HG02623 (cell line): ENCODE measurements at regions not wholly inside any gene's neighbourhood (a gene's known extent, or its start where the extent isn't known, plus 50 kb on each side); places are given as distances from the start of the nearest gene placed in this dataset.

Source experiments
- ATAC-seq: cut with Tn5 transposase; IDR thresholded peaks from one replicate; pipeline ENCODE4 v1.9.1; 2021; ENCODE audit warnings: moderate library complexity; ENCODE audit not compliant: unreplicated experiment

DNA sequence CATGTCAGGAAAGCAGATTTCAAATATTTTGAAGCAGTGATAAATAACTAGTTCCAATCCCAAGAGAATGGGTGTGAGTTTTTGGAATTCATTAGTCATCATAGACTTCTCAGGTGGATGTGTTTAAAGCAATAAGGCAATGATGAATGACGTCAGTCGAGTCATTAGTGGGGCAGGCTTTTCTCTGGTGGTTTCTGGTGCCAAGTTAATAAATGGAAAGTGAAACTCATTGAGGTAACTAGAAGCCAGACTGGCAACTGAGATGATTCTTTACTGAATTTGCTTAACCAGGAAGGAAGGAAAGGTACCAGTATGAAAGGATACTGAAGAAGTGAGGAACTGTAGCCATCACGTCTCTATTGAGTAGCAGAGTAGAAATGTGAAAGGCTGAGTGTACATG, 311.0 kb downstream of the GPAM start:
- ATAC-seq = no peak

DNA sequence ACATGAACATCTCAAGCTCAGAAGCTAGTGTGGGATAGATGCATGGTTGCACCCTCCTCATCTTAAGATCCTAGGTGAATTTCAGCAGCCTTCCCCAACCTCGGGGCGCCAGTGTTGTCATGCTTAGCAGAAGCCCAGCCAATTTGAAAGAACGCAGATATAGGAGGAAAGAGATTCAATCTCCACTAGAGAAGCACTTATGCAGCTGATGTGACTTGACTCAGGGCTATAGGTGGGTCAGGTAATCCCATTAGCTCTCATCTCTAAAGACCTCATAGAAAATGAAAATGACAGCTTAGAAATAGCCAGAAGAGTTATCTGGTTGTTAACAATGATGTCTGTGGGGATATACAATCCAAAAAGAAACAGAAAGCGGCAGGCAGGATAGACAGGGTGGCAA, 310.5 kb downstream of the GPAM start:
- ATAC-seq = no peak

DNA sequence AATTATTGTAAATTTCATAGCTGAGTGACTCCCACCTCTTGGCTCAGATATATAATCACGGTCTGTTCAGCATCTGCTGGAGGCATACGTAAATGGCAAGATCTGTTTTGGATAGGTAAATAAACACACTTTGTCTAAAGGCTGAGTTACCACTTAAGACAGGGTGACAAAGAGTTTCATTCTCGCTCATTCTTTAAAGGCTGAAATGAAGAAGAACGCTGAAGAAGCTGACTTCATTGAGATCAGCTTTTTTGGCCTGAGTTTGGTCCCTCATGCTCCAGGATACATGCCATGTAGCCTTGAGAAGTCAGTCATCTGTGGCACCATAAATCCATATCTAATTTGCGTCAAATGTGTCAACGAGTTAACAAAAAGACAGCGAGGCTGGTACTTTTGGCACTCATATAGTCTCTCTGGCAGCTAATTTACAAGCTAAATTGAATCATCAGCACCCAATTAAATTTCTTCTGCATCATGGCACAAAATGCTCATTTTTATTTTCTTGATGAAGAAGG, 309.9 kb downstream of the GPAM start:
- ATAC-seq = no peak

DNA sequence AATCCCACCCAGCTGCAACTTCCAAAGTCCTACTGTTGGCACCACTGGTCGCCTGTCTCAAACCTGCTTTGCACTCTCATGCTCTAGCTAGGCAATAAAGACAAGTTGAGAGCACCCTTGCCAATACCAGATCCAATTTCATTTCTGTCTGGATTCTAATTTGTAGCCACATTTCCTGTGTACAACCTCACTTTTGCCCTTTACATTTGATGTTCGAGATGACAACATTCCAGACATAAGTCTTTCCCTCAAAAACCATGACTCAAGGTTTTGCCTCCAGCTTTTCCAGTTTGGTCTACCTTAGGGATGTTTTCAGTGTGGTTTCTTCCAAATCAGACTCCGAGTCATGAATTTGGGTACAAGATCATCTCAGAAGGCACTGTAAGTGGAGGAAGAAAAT, 309.0 kb downstream of the GPAM start:
- ATAC-seq = no peak

DNA sequence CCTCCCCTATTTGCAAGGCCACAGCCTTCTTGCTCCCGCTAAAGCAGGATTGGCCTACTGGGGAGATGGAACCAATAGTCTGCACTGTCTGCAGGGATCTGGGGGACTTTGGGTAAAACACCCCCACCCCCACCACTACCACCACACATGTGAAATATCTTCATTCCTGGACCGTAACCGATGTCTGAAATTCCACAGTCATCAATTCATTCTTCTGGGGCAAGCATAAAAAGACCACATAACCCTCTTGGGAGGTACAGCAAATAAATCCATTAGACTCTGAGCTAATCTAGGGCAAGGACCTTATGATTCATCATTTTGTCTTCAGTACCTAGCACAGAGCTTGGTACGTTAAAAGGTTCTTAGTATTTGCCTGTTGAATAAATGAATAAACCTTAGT, 307.8 kb downstream of the GPAM start:
- ATAC-seq = no peak

DNA sequence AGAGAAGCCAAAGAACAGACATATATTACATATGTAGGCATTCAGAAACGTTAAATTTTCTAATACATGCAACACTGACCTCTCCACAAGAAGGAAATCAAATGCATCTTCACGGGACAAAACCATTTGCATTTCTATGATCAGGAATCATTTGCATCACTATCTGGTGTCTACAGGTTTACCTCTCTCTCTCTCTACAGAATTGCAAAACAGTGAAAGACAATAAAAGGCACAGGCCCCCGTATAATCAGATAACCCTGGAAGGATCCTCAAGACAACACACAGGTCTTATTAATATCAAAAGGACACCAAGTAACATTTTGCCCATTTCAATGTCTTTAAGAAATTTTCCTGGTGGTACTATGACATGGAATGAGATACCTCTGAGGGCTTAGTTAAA, 306.3 kb downstream of the GPAM start:
- no peak for ATAC-seq

DNA sequence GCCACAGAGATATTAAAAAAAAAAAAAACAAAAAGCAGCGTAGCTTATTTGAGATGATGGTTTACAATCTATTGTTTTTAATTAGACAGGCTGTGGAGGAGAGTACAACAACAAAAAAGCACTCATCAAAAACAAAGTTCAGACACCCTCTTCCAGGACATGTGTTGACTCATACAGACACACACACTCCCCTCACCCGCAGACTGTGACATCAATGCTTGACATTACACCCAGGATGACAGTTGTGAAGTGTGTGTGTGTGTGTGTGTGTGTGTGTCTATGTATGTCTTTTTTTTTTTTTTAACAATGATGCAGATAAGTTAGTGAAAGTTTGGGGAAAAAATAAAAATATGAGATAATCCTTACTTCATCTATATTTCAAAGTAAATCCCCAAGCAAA, 303.6 kb downstream of the GPAM start:
- no peak for ATAC-seq

DNA sequence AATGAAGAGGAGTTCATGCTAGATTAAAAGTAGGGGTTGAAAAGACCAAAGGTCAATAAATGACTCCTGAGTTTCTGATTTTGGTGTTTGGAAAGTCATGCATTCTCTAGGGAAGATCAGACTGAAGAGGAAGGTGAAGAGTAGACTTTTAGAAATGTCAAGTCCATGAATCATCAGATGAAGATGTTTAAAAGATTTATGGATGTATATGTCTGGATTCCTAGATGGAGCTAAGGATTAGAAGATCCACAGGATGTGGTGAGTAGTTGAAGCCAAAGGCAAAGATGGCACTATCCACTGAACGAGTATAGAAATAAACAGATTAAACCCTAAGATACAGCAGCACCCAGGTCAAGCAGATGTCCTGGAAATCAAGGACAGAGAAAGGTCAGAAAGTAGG, 298.5 kb downstream of the GPAM start:
- no peak for ATAC-seq

DNA sequence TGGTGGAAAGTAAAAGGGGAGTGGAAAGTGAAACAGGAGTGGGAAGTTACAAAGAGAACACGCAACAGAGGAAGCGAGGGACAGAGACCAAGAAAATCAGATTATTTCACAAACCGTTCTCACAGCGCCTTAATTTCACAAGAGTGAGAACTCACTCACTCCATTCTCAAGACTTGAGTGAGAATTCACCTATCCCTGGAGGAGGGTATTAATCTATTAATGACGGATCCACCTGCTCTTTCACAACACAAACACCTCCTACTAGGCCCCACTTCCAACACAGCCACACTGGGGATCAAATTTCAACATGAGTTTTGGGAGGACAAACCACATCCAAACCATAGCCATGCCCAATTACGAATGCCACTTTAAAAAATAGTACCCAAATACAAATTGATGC, 297.6 kb downstream of the GPAM start:
- ATAC-seq = no peak

DNA sequence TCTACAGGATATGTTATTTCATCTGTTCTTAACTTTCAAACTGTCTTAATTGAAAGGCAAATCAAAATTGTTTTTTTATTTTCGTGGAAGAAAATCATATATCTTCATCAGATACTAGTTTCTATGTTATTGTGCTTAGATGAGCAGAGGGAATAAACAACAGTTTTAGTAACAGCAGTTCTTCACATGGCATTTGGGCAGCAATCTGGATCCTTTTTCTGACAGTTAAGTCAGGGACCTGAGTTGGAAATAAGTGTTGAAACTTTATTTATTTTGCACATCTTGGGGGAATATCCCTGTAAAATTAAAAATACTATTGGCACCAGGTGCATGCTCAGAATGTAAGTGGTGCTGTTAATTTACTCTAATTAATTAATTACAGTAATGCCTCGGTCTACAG, 296.3 kb downstream of the GPAM start:
- no peak for ATAC-seq

DNA sequence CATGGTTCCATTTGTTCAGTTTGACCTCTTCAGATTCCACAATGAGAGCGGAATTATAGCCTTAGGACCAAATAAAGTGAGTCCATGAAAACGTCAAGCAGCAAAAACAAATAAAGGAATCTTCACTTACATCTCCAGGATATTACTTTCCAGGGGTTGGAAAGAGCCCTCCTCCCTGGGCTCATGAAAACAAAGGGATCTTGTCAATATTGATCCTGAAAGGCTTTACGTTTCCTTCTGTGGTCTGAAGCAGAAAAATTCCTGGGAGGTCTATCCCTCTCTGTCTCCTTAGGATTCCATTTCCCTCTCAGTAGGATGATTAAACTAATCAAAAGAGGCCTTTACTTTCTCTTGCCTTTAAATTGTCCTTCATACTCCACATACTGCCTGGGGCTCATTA, 293.5 kb downstream of the GPAM start:
- no peak for ATAC-seq

DNA sequence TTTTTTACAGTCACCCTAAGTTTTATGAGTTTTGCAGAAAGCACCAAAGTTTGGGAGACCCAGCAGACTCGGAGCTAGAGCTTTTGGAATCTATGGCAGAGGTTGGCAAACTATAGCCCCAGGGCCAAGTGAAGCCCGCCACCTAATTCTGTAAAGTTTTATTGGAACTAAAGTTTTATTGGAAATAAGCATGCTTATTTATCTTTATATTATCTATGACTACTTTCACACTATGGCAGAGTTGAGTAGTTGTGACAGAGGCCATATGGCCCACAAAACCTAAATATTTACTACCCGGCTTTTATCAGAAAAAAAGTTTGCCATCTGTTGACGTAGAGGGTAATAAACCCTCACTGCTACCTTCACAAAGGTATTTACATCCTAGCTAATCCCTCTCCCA, 267.6 kb downstream of the GPAM start:
- ATAC-seq = no peak

DNA sequence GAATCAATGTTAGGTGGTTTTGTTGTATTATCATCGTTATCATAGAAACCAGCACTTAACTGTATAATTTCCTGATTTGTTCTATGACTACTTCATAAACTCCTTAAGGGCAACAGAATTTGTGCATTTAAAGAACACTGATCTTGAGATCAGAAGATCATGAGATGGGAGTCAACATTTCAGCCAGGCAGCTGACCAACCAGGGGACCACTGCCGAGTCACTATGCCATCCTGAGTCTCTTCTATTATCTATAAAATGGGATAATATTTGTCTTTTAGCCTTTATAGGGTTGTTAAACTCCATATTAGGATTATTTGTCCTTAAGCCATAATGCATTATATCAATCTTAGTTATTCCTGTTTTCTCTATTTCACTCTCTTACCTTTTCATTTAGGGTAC, 261.7 kb downstream of the GPAM start:
- no peak for ATAC-seq

DNA sequence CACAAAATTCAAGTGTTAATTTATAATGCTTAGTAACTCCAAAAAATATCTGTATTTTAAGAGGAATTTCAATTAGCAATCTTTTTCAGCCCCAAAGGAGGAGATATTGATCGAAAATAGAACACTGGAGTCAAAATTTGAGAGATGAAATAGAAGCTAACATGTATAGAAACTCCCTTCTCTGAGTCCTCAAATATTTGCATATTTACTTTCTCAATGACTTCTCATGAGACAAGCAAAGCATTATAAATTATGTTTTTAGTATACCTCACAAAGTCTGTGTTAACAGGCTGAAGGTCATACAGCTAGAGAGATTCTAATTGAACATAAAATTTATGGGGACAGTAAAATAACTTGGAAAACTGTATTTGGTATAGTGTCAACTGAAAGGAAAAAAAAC, 260.5 kb downstream of the GPAM start:
- no peak for ATAC-seq

DNA sequence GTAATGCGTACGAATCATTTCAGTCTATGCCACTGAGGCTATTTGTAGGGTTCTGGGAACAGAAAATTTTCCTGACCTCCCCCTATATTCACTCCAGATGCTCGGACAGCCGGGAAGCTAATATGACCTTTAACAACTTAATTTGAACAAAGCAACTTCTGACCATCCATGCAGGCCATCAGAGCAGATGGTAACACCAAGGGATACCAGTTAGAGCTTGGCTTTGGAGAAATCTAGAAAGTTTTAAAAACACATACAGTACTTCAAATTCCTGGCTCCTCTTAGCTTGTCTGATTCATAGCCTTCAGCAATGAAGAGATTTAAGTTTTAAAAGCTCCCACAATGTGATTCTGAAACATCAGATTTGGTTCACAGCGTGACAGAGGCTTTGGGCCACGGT, 257.3 kb downstream of the GPAM start:
- no peak for ATAC-seq

DNA sequence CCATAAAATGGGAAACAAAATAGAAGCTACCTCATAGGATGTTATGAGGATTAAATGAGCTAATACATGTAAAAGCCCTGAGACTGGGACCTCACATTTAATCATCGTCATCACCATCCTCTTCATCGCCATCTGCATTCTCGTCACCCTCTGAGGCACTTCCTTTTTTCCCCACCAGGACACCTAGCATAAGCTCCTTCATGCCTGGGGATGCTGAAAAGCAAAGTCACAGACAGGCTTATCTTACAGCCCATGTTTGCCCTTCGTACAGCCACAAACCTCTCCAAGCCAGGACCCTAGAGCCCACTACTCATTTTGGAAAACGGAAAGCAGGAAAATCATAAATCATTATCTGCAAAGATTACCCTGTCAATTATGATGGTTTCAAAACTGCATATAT, 249.6 kb downstream of the GPAM start:
- no peak for ATAC-seq

DNA sequence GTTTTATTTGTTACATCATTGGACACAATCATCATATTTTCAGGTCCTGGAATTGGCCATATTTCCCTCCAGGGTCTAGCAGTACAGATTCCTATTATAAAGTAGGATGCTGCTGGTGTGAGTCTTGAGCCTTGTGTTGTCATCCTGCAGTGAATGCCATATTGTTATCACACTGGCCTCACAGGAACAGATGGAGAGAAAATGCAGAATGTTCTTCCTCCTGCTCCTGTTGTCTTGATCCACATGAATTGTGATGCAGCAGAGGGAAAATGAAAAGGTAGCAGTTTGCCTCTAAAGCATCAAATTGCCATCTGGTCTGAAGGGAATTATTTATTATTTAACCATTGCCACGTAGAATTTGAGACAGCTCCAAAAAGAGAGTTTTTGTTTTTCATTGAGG, 248.6 kb downstream of the GPAM start:
- ATAC-seq = no peak

DNA sequence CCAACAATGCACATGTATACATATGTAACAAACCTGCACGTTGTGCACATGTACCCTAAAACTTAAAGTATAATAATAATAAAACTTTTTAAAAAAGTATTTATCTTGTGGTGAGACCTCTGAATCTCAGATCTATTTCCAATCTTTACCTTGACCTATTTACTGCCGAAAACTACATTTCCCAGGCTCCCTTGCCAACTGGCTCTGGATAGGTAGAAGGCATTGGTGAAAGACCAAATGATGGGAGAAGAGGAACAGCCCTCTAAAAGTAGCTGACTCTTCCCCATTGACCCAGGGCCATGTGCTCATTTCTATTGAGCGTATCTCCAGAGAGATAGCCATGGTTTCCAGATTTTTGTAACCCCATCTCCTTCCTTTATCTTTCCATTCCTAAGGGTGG, 247.4 kb downstream of the GPAM start:
- ATAC-seq = no peak

DNA sequence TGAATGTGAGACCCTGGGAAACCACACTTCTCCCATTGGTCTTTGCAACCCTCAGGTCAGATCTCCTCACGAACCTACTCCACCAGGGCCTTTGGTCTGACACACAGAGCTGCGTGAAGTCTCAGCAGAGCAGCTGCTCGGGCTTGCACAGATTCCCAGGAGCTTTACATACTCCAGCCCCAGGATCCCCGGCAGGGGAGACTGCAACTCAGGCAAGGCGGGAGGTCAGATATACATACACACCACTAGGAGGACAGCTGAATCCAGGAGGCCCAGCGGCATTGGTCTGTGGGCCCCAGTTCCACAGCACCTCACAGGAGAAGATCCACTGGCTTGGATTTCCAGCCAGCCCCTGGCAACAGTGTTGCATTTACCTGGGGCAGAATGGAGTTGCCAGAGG, 239.2 kb downstream of the GPAM start:
- no peak for ATAC-seq

DNA sequence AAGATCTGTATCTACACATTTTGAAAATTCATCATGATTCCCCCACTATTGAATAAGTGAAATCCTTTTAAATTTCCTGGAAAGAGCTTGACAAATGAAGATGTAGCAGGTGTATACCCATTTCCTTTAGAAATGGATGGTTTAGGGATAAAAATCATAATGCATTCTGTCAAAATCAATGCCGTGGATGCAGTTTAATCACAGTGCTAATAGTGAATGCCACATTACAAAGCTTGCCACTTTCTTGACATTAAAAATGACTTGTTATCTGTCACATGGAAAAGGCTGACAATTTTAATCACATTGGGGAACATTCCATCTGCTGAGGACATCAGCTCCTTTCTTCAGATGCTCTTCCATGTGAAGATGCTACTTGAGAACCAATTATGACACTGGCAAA, 229.6 kb downstream of the GPAM start:
- ATAC-seq = no peak

DNA sequence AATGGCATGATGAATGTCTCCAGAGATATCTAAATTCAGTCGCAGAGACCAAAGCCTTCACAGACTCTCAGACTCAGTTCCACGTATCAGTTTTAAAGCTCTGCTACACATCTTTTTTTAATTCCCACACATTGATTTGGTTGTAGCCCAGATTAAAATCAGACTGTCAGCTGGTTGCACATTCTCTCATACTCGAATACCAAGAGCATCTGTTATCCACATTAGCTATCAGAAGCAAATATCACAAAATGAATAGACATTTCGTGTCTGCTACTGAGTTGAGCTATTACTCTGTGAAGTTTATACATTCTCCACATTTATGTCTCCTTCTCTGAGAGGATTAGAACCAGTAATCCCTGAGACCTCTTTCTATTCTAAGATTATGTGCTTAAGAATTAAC, 229.2 kb downstream of the GPAM start:
- no peak for ATAC-seq

DNA sequence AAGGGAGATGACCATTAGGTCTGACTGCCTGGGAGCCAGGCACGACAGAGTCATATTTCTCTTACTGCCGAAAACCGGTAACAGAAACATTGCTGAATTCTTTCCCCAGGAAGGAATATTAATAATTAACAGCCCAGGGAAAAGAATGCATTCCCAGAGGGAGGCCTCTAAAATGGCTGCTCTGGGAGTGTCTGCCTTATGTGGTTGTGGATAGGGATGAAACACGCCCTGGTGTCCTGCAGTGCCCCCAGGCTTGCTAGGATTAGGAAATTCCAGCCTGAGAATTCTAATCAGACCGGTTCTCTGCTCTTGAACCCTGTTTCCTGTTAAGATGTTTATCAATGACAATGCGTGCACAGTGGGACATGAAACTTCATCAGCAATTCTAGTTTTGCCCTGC, 226.7 kb downstream of the GPAM start:
- ATAC-seq = no peak

DNA sequence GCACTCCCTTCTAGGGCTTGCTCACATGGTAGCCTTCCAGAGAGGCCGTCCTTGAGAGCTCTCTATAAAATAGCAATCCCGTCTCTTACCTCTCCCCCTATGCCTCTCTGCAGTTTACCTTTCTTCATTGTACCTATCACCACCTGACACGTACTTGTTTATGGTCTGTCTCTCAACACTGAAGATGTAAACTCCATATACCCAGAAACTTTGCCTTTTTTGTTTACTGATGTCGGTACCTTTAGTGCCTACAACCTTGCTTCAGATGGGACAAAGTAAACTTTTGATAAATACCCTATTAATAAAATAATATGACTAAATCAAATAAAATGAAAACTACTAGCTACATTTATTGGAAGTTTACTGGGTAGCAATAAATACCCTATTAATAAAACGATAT, 220.6 kb downstream of the GPAM start:
- no peak for ATAC-seq

DNA sequence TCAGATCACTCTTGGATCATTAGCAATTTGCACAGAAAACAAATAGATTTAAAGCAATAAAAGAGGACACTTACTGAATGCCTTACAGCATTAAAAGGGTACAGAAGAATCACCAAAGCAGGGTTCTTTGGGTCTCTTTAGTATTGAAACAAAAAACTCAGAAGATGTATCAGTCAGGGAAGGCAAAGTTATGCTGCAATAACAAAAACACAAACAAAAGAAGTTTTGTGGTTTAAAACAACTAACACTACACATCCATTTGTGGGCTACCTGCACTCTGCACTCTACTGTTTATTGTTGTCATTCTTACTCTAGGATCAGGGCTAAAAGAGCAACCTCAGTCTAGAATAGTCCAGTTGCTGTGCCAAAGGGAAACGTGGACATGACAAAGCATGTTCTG, 216.4 kb downstream of the GPAM start:
- no peak for ATAC-seq
